Thyroid gland (tissue), 4 donors: ENCODE measurements at regions not wholly inside any gene's neighbourhood (a gene's known extent, or its start where the extent isn't known, plus 50 kb on each side); places are given as distances from the start of the nearest gene placed in this dataset.

Experiments
- CTCF ChIP-seq, 6 experiments: fragments of 200-600 bp in 3 of 6; fragments of 450-650 bp in 3 of 6; sonication (generic) in 3 of 6; IDR thresholded peaks; one replicate each; pipeline ENCODE4 v1.5.1; 2016 to 2019; ENCODE audit warnings: antibody characterized with exemption in 6 of 6, mild to moderate bottlenecking in 2 of 6, inconsistent platforms in 1 of 6, moderate library complexity in 1 of 6
- POLR2A ChIP-seq, 2 donors: fragments of 450-650 bp; IDR thresholded peaks; one replicate each; pipeline ENCODE4 v1.6.1; 2017; ENCODE audit warnings: antibody characterized with exemption in 2 of 2, mild to moderate bottlenecking in 2 of 2, moderate library complexity in 1 of 2

GRCh38 chr6:138716971-138717665 is 56.5 kb upstream of the CCDC28A start:
- TF ChIP-seq CTCF (IDR thresholded peaks at IDR 0.05) = no peak
- TF ChIP-seq POLR2A (IDR thresholded peaks at IDR 0.05) = no peak
